Endothelial cell of umbilical vein (primary cell): ENCODE measurements at regions not wholly inside any gene's neighbourhood (a gene's known extent, or its start where the extent isn't known, plus 50 kb on each side); places are given as distances from the start of the nearest gene placed in this dataset.

Experiments
- BruUV-seq: library from RNA; stranded (reverse); fragments of 400-500 nt; replicated peaks from 2 replicates; lab custom pipeline; 2021; lab: Mats Ljungman, UMichigan
- CTCF ChIA-PET: fragments of 300-600, 350-600 bp; sonication (Branson Sonifier 250); formaldehyde crosslinking; loops from one replicate; lab custom pipeline; 2021; ENCODE audit warnings: antibody characterized with exemption, inconsistent platforms; lab: Charles Lee
- POLR2A ChIA-PET: fragments of 300-600, 350-600 bp; sonication (Branson Sonifier 250); formaldehyde crosslinking; loops from one replicate; lab custom pipeline; 2021; ENCODE audit warnings: antibody characterized with exemption, inconsistent platforms; lab: Charles Lee
- DNase-seq: peaks from one replicate; pipeline ENCODE4 v3.0.0-alpha.2; 2011; ENCODE audit warnings: low read depth, low spot score
- FAIRE-seq: peaks from 2 replicates; lab custom pipeline; 2011; peaks lifted over from hg19 to GRCh38; lab: Jason Lieb, UNC
- H2AFZ ChIP-seq: 2 replicates; pipeline ENCODE4 v1.6.0; 2012; ENCODE audit warnings: low read depth, low read length, control low read depth, inconsistent platforms
- H3K27ac ChIP-seq: 2 replicates; pipeline ENCODE4 v1.5.1; 2011; ENCODE audit warnings: low read depth, mild to moderate bottlenecking, control low read depth, low read length, moderate library complexity; ENCODE audit not compliant: insufficient read depth
- H3K27me3 ChIP-seq, 2 experiments: 2 replicates each; pipeline versions ENCODE4 v1.6.0 to v1.6.1; 2011; ENCODE audit warnings: low read length in 2 of 2, mixed read lengths in 1 of 2; ENCODE audit not compliant: control insufficient read depth in 2 of 2, insufficient read depth in 2 of 2
- H3K36me3 ChIP-seq, 2 experiments: 2 replicates in 1 of 2; 3 replicates in 1 of 2; pipeline ENCODE4 v1.5.1; 2011; ENCODE audit warnings: low read length in 2 of 2, mild to moderate bottlenecking in 1 of 2, moderate library complexity in 1 of 2; ENCODE audit not compliant: control insufficient read depth in 2 of 2, insufficient read depth in 2 of 2; ENCODE audit errors: extremely low read depth in 1 of 2
- H3K4me1 ChIP-seq: 3 replicates; pipeline ENCODE4 v1.5.1; 2011; ENCODE audit warnings: mild to moderate bottlenecking, low read length; ENCODE audit not compliant: control insufficient read depth, insufficient read depth; ENCODE audit errors: extremely low read depth
- H3K4me2 ChIP-seq: 2 replicates; pipeline ENCODE4 v1.6.1; 2011; ENCODE audit warnings: low read length, control low read depth, mixed read lengths; ENCODE audit not compliant: insufficient read depth
- H3K4me3 ChIP-seq, 3 experiments: fragments of 200-600 bp in 1 of 3; sonication (generic), shearing (Covaris generic) in 1 of 3; replicated peaks in 1 of 3; 2 replicates each; pipeline ENCODE4 v1.5.1; 2011 to 2016; ENCODE audit warnings: control low read depth in 3 of 3, low read length in 3 of 3, mild to moderate bottlenecking in 2 of 3, inconsistent platforms in 1 of 3, low read depth in 1 of 3, moderate library complexity in 1 of 3; ENCODE audit not compliant: insufficient read depth in 1 of 3
- H3K79me2 ChIP-seq: 2 replicates; pipeline ENCODE4 v1.6.0; 2012; ENCODE audit warnings: low read length, inconsistent platforms; ENCODE audit not compliant: control insufficient read depth, insufficient read depth
- H3K9ac ChIP-seq: replicated peaks from 2 replicates; pipeline ENCODE3; 2011; ENCODE audit warnings: low read length, control low read depth; ENCODE audit not compliant: insufficient read depth; ENCODE audit errors: extremely low read depth
- H3K9me1 ChIP-seq: replicated peaks from 3 replicates; pipeline ENCODE4 v1.6.0; 2011; ENCODE audit warnings: mild to moderate bottlenecking, low read length; ENCODE audit not compliant: control insufficient read depth, insufficient read depth; ENCODE audit errors: extremely low read depth
- H3K9me3 ChIP-seq: replicated peaks from 2 replicates; pipeline ENCODE4 v1.5.1; 2012; ENCODE audit warnings: low read length, inconsistent platforms; ENCODE audit not compliant: control insufficient read depth, insufficient read depth
- H4K20me1 ChIP-seq: replicated peaks from 2 replicates; pipeline ENCODE3; 2011; ENCODE audit warnings: mild to moderate bottlenecking, low read length; ENCODE audit not compliant: control insufficient read depth, insufficient read depth; ENCODE audit errors: extremely low read depth
- CTCF ChIP-seq, 2 donors: IDR thresholded peaks; 1 replicate in 1 of 2; 2 replicates in 1 of 2; pipeline ENCODE4 v1.5.1; 2011; ENCODE audit warnings: low read length in 2 of 2, mild to moderate bottlenecking in 2 of 2, moderate library complexity in 2 of 2, control low read depth in 1 of 2, inconsistent platforms in 1 of 2, low read depth in 1 of 2; ENCODE audit not compliant: insufficient read depth in 1 of 2; ENCODE audit errors: extremely low read depth in 1 of 2
- EZH2 ChIP-seq: IDR thresholded peaks from 2 replicates; pipeline ENCODE4 v1.6.1; 2012; ENCODE audit warnings: borderline replicate concordance, low read depth, mild to moderate bottlenecking, moderate library complexity, low read length, inconsistent platforms; ENCODE audit not compliant: severe bottlenecking
- FOS ChIP-seq: IDR thresholded peaks from 2 replicates; pipeline ENCODE4 v1.6.1; 2011; ENCODE audit warnings: mild to moderate bottlenecking, low read length, moderate library complexity, borderline replicate concordance; ENCODE audit not compliant: insufficient read depth
- GATA2 ChIP-seq: IDR thresholded peaks from 2 replicates; pipeline ENCODE4 v1.7.0; 2011; ENCODE audit warnings: low read depth, mild to moderate bottlenecking, moderate library complexity, mixed read lengths, low read length; ENCODE audit not compliant: insufficient read length, insufficient read depth
- JUN ChIP-seq: IDR thresholded peaks from 2 replicates; pipeline ENCODE4 v1.6.1; 2011; ENCODE audit warnings: borderline replicate concordance, low read depth; ENCODE audit not compliant: insufficient read length, insufficient read depth
- MYC ChIP-seq: IDR thresholded peaks from one replicate; pipeline ENCODE4 v1.6.1; 2011; ENCODE audit warnings: mild to moderate bottlenecking, low read depth, low read length
- POLR2A ChIP-seq: IDR thresholded peaks from 2 replicates; pipeline ENCODE4 v1.6.1; 2012; ENCODE audit warnings: low read depth, mild to moderate bottlenecking, control low read depth, low read length
- POLR2AphosphoS5 ChIP-seq: IDR thresholded peaks from 2 replicates; pipeline ENCODE4 v1.6.1; 2012; ENCODE audit warnings: low read depth, mild to moderate bottlenecking, control low read depth, low read length, moderate library complexity; ENCODE audit not compliant: insufficient read depth
- dilution Hi-C: fragments of 300-500 bp; cut with MboI; formaldehyde crosslinking; loops from one replicate; pipeline ENCODE4 v1.15.0; 2019; ENCODE audit warnings: low sequenced_read_pairs; ENCODE audit not compliant: extremely low pct_ligation_motif_present
- intact Hi-C: fragments of 100-400 bp; cut with micrococcal nuclease; formaldehyde crosslinking; loops from one replicate; pipeline ENCODE4 v1.10.0; 2022
- TF ChIP-seq, protein P1 (sequence below): IDR thresholded peaks from 2 replicates; pipeline ENCODE4 v1.6.1; 2011; ENCODE audit not compliant: insufficient read depth, insufficient read length

DNA sequence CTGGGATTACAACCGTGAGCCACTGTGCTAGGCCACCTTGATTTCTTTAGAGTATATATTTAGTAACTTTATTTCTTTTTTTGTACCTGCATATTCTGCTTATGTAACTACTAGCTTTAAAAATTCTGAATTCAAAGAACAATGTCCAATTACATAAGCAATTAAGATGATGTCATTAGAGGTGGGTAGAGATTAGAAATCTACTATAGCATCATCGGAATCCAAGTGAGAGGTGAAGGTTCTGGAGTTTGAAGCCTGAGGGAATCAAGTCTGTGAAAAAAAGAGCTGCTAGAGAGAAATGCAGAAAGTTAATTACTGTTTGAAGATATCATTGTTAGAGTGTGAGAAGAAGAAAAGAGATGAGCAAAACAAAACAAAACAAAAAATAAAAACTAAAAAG, 79.0 kb upstream of the ENPEP start:
- intact Hi-C loops: no loop called here
- no peaks in the 10 kb centered on the region for H4K20me1 ChIP-seq
- ChIA-PET POLR2A (no interaction called here), CTCF (no interaction called here)
- H3K36me3 ChIP-seq: no peaks in the 10 kb centered on the region
- H3K4me1 ChIP-seq: no peaks in the 10 kb centered on the region
- BruUV-seq: no TSS peak
- H3K9me1 ChIP-seq: no peaks in the 10 kb centered on the region
- no peak overlapping the region for H3K9ac ChIP-seq
- no peaks in the 10 kb centered on the region for H3K27me3 ChIP-seq
- DNase-seq: no peak
- no peak overlapping the region for H3K4me2 ChIP-seq
- no peaks in the 10 kb centered on the region for H3K9me3 ChIP-seq
- H2AFZ ChIP-seq: no peak overlapping the region
- dilution Hi-C loops: no loop called here
- no peaks in the 10 kb centered on the region for H3K79me2 ChIP-seq
- no peak for FAIRE-seq
- H3K27ac ChIP-seq: no peak overlapping the region
- TF ChIP-seq EZH2: no peak
- TF ChIP-seq MYC: no peak
- TF ChIP-seq CTCF (IDR thresholded peaks at IDR 0.05; ENCODE audit: extremely low read depth in 1 of 2, insufficient read depth in 1 of 2, low read depth in 1 of 2, low read length in 2 of 2): no peak
- TF ChIP-seq FOS: no peak
- TF ChIP-seq JUN: no peak
- TF ChIP-seq POLR2AphosphoS5: no peak
- no peak overlapping the region for H3K4me3 ChIP-seq

- dilution Hi-C loops (no loop called here), intact Hi-C loops (no loop called here)
- ChIA-PET POLR2A (no interaction called here), CTCF (no interaction called here)
- TF ChIP-seq POLR2A: no peak
- no peak for TF ChIP-seq CTCF (IDR thresholded peaks at IDR 0.05; ENCODE audit: extremely low read depth in 1 of 2, insufficient read depth in 1 of 2, low read depth in 1 of 2, low read length in 2 of 2)
- no peak for TF ChIP-seq GATA2
- no peak for TF ChIP-seq FOS
- no peak for TF ChIP-seq EZH2
- no peak for TF ChIP-seq POLR2AphosphoS5
- TF ChIP-seq, protein P1, sequence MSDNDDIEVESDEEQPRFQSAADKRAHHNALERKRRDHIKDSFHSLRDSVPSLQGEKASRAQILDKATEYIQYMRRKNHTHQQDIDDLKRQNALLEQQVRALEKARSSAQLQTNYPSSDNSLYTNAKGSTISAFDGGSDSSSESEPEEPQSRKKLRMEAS: no peak
- TF ChIP-seq JUN: no peak
- no peak for TF ChIP-seq MYC
- Histone ChIP-seq H3K4me3 (no peak overlapping the region), H3K27ac (no peak overlapping the region), H3K4me1 (no peaks in the 10 kb centered on the region), H3K9me1 (no peaks in the 10 kb centered on the region), H3K27me3 (no peaks in the 10 kb centered on the region), H3K79me2 (no peaks in the 10 kb centered on the region), H3K4me2 (no peak overlapping the region), H4K20me1 (no peaks in the 10 kb centered on the region), H3K9ac (no peak overlapping the region), H3K36me3 (no peaks in the 10 kb centered on the region), H3K9me3 (no peaks in the 10 kb centered on the region), H2AFZ (no peak overlapping the region)
- no TSS peak for BruUV-seq
- FAIRE-seq (no peak), DNase-seq (no peak)
Observed at GRCh38 chr4:110395421-110395820, 80.5 kb upstream of the ENPEP start.
